CD14-positive monocyte (primary cell): ENCODE measurements at regions not wholly inside any gene's neighbourhood (a gene's known extent, or its start where the extent isn't known, plus 50 kb on each side); places are given as distances from the start of the nearest gene placed in this dataset.

Experiments
- DNase-seq, 3 donors: peaks; one replicate each; pipeline ENCODE4 v3.0.0-alpha.2; 2011 to 2022
- H2AFZ ChIP-seq: 2 replicates; pipeline ENCODE4 v1.6.0; 2012; ENCODE audit warnings: mild to moderate bottlenecking, low read depth, low read length, inconsistent platforms; ENCODE audit not compliant: insufficient read depth, poor library complexity, severe bottlenecking
- H3K27ac ChIP-seq, 2 donors: 1 replicate in 1 of 2; 2 replicates in 1 of 2; pipeline ENCODE4 v1.5.1; 2012 to 2013; ENCODE audit warnings: low read length in 2 of 2, control low read depth in 1 of 2, inconsistent platforms in 1 of 2, low read depth in 1 of 2, mild to moderate bottlenecking in 1 of 2
- H3K27me3 ChIP-seq, 2 donors: one replicate each; pipeline versions ENCODE4 v1.6.0 to v1.6.1; 2011 to 2013; ENCODE audit warnings: low read length in 2 of 2; ENCODE audit not compliant: control insufficient read depth in 2 of 2, insufficient read depth in 2 of 2
- H3K36me3 ChIP-seq, 2 donors: replicated peaks in 1 of 2; 1 replicate in 1 of 2; 2 replicates in 1 of 2; pipeline versions ENCODE4 v1.5.1 to v1.6.1; 2012 to 2013; ENCODE audit warnings: low read length in 2 of 2, control low read depth in 1 of 2, inconsistent platforms in 1 of 2, mild to moderate bottlenecking in 1 of 2; ENCODE audit not compliant: insufficient read depth in 2 of 2, control insufficient read depth in 1 of 2
- H3K4me1 ChIP-seq, 2 donors: 1 replicate in 1 of 2; 2 replicates in 1 of 2; pipeline versions ENCODE4 v1.5.1 to v1.6.1; 2012 to 2013; ENCODE audit warnings: low read length in 2 of 2, control low read depth in 1 of 2, inconsistent platforms in 1 of 2, mild to moderate bottlenecking in 1 of 2, moderate library complexity in 1 of 2; ENCODE audit not compliant: insufficient read depth in 2 of 2, control insufficient read depth in 1 of 2
- H3K4me2 ChIP-seq: replicated peaks from 2 replicates; pipeline ENCODE3; 2012; ENCODE audit warnings: low read length, moderate library complexity, mild to moderate bottlenecking; ENCODE audit not compliant: poor library complexity, severe bottlenecking; ENCODE audit errors: extremely low read depth
- H3K4me3 ChIP-seq, 3 experiments: fragments of 200-600 bp in 1 of 3; sonication (generic) in 1 of 3; replicated peaks in 1 of 3; 1 replicate in 2 of 3; 2 replicates in 1 of 3; pipeline ENCODE4 v1.5.1; 2011 to 2013; ENCODE audit warnings: low read length in 3 of 3, mild to moderate bottlenecking in 3 of 3, control low read depth in 2 of 3, low read depth in 2 of 3, inconsistent platforms in 1 of 3, moderate library complexity in 1 of 3
- H3K79me2 ChIP-seq: 2 replicates; pipeline ENCODE4 v1.6.0; 2012; ENCODE audit warnings: mild to moderate bottlenecking, control low read depth, inconsistent platforms, low read length, moderate library complexity; ENCODE audit not compliant: insufficient read depth
- H3K9ac ChIP-seq: 2 replicates; pipeline ENCODE4 v1.6.0; 2017; ENCODE audit warnings: low read length, mild to moderate bottlenecking; ENCODE audit not compliant: insufficient read depth, poor library complexity, severe bottlenecking
- H3K9me3 ChIP-seq, 2 donors: replicated peaks in 1 of 2; 1 replicate in 1 of 2; 2 replicates in 1 of 2; pipeline versions ENCODE4 v1.5.1 to v1.6.1; 2012 to 2013; ENCODE audit warnings: low read length in 2 of 2, control low read depth in 1 of 2; ENCODE audit not compliant: control insufficient read depth in 1 of 2, insufficient read depth in 1 of 2
- H4K20me1 ChIP-seq: 2 replicates; pipeline ENCODE4 v1.6.0; 2012; ENCODE audit warnings: mild to moderate bottlenecking, low read length, control low read depth, moderate library complexity; ENCODE audit not compliant: insufficient read depth
- H3K27ac Mint-ChIP-seq, 7 donors: one replicate each; pipeline ENCODE4 v1.8.0; 2020; ENCODE audit warnings: mild to moderate bottlenecking in 7 of 7, mixed read lengths in 7 of 7, moderate library complexity in 6 of 7, inconsistent platforms in 2 of 7
- H3K27me3 Mint-ChIP-seq, 3 donors: one replicate each; pipeline ENCODE4 v1.8.0; 2021 to 2022; ENCODE audit warnings: low read depth in 3 of 3, mild to moderate bottlenecking in 3 of 3, mixed read lengths in 3 of 3, moderate library complexity in 3 of 3, inconsistent platforms in 1 of 3
- H3K36me3 Mint-ChIP-seq, 2 donors: one replicate each; pipeline ENCODE4 v1.8.0; 2020; ENCODE audit warnings: mixed read lengths in 2 of 2, inconsistent platforms in 1 of 2, mild to moderate bottlenecking in 1 of 2
- H3K4me1 Mint-ChIP-seq: one replicate; pipeline ENCODE4 v1.8.0; 2020; ENCODE audit warnings: mild to moderate bottlenecking, mixed read lengths
- H3K4me3 Mint-ChIP-seq, 2 donors: one replicate each; pipeline ENCODE4 v1.8.0; 2020; ENCODE audit warnings: mild to moderate bottlenecking in 2 of 2, mixed read lengths in 2 of 2, moderate library complexity in 1 of 2
- H3K9me3 Mint-ChIP-seq, 7 donors: one replicate each; pipeline ENCODE4 v1.8.0; 2020 to 2022; ENCODE audit warnings: mixed read lengths in 7 of 7, mild to moderate bottlenecking in 6 of 7, moderate library complexity in 6 of 7, inconsistent platforms in 2 of 7
- CTCF ChIP-seq: fragments of 200-600 bp; IDR thresholded peaks from one replicate; pipeline ENCODE4 v1.8.0; 2022; ENCODE audit warnings: antibody characterized with exemption, mild to moderate bottlenecking
- WGBS: methylation state at CpG from one replicate; pipeline ENCODE4 v1.1.5; 2013; ENCODE audit warnings: missing lambda C conversion rate; ENCODE audit not compliant: insufficient coverage; 5-methylcytosine and 5-hydroxymethylcytosine counted together
- intact Hi-C, 2 donors: fragments of 100-400 bp; cut with micrococcal nuclease; formaldehyde crosslinking; loops; one replicate each; pipeline versions ENCODE4 v1.15.0 to v1.15.1; 2023

GRCh38 chr11:82663535-82663934 is 70.1 kb downstream of the FAM181B start:
- no peak overlapping the region for H3K9ac ChIP-seq
- intact Hi-C loops: no loop called here
- Mint-ChIP-seq H3K9me3 (no peaks in the 10 kb centered on the region), H3K36me3 (no peaks in the 10 kb centered on the region), H3K27ac (no peak overlapping the region), H3K27me3 (peaks cover 0 to 3% (median 0%) of the 10 kb centered on the region in 3 donors), H3K4me3 (no peak overlapping the region), H3K4me1 (peaks cover 4% of the 10 kb centered on the region)
- WGBS: no CpG with 5 or more reads among the region's 1 CpG
- no peaks in the 10 kb centered on the region for H3K27me3 ChIP-seq
- DNase-seq: no peak
- no peak overlapping the region for H3K4me3 ChIP-seq
- no peak overlapping the region for H3K4me2 ChIP-seq
- H4K20me1 ChIP-seq: no peaks in the 10 kb centered on the region
- no peaks in the 10 kb centered on the region for H3K79me2 ChIP-seq
- H3K9me3 ChIP-seq: no peaks in the 10 kb centered on the region
- H3K36me3 ChIP-seq: no peaks in the 10 kb centered on the region
- H3K27ac ChIP-seq: no peak overlapping the region
- H2AFZ ChIP-seq: no peak overlapping the region
- H3K4me1 ChIP-seq: peaks cover 0 to 4% of the 10 kb centered on the region in 2 donors
- TF ChIP-seq CTCF: no peak

- H3K9me3 Mint-ChIP-seq: peaks cover 0 to 14% (median 5%) of the 10 kb centered on the region in 7 donors
- no peak overlapping the region for H3K27ac Mint-ChIP-seq
- Histone ChIP-seq H3K9ac (no peak overlapping the region), H3K4me2 (no peak overlapping the region), H4K20me1 (no peaks in the 10 kb centered on the region), H2AFZ (no peak overlapping the region), H3K27ac (no peak overlapping the region), H3K27me3 (no peaks in the 10 kb centered on the region), H3K4me3 (no peak overlapping the region), H3K4me1 (no peaks in the 10 kb centered on the region), H3K79me2 (no peaks in the 10 kb centered on the region), H3K36me3 (no peaks in the 10 kb centered on the region), H3K9me3 (peaks cover 0 to 3% of the 10 kb centered on the region in 2 donors)
- TF ChIP-seq CTCF: no peak
- no peak overlapping the region for H3K4me3 Mint-ChIP-seq
- WGBS: 93% methylated on average over 4 of the region's 4 CpGs
- no peaks in the 10 kb centered on the region for H3K4me1 Mint-ChIP-seq
- H3K27me3 Mint-ChIP-seq: peaks cover 0 to 8% (median 2%) of the 10 kb centered on the region in 3 donors
- H3K36me3 Mint-ChIP-seq: no peaks in the 10 kb centered on the region
- intact Hi-C loops: no loop called here
- no peak for DNase-seq
These were observed 79.9 kb downstream of the FAM181B start for GRCh38 chr11:82653752-82654151.
